WTC11 (cell line): ENCODE measurements at regions not wholly inside any gene's neighbourhood (a gene's known extent, or its start where the extent isn't known, plus 50 kb on each side); places are given as distances from the start of the nearest gene placed in this dataset.
"Not testable (repeated sequence)": the region's sequence is repeated elsewhere in the genome, so short reads cannot be mapped to it uniquely, and the experiment has no call there.

Source experiments
- ATAC-seq: fragments of 200-7000 bp; cut with Tn5 transposase; 2 replicates; pipeline ENCODE4 v1.10.0; 2021; ENCODE audit warnings: mild to moderate bottlenecking, moderate library complexity
- CTCF ChIA-PET: fragments of 300-600 bp; sonication (Branson Sonifier 250); formaldehyde crosslinking; loops from one replicate; lab custom pipeline; 2021; ENCODE audit warnings: antibody characterized with exemption; lab: Charles Lee
- POLR2A ChIA-PET: fragments of 350-600 bp; sonication (Branson Sonifier 250); formaldehyde crosslinking; loops from one replicate; lab custom pipeline; 2021; ENCODE audit warnings: antibody characterized with exemption; lab: Charles Lee
- DNase-seq: peaks from one replicate; pipeline ENCODE4 v3.0.0; 2021; ENCODE audit warnings: low spot score
- H3K27ac Mint-ChIP-seq: 2 replicates; pipeline ENCODE4 v1.8.0; 2021; ENCODE audit warnings: mixed read lengths
- H3K27me3 Mint-ChIP-seq: 2 replicates; pipeline ENCODE4 v1.8.0; 2021; ENCODE audit warnings: low read depth, mild to moderate bottlenecking, moderate library complexity, mixed read lengths
- H3K36me3 Mint-ChIP-seq: 2 replicates; pipeline ENCODE4 v1.8.0; 2021; ENCODE audit warnings: mixed read lengths
- H3K4me1 Mint-ChIP-seq: 2 replicates; pipeline ENCODE4 v1.8.0; 2022; ENCODE audit warnings: mixed read lengths
- H3K4me3 Mint-ChIP-seq: 2 replicates; pipeline ENCODE4 v1.8.0; 2021; ENCODE audit warnings: mild to moderate bottlenecking, moderate library complexity, mixed read lengths
- H3K9me3 Mint-ChIP-seq: 2 replicates; pipeline ENCODE4 v1.8.0; 2021; ENCODE audit warnings: mixed read lengths
- CTCF ChIP-seq: fragments of 200-600 bp; IDR thresholded peaks from 2 replicates; pipeline ENCODE4 v1.8.0; 2022; ENCODE audit warnings: antibody characterized with exemption
- ELF4 ChIP-seq: sonication (generic); formaldehyde crosslinking; IDR thresholded peaks from 2 replicates; pipeline ENCODE4 v1.8.1; 2022; ENCODE audit warnings: low read depth, mild to moderate bottlenecking, moderate library complexity, missing genetic modification reagents
- GRHL2 ChIP-seq: fragments of 250-450 bp; sonication (Bioruptor Pico); IDR thresholded peaks from 2 replicates; pipeline ENCODE4 v1.8.0; 2022; ENCODE audit warnings: mild to moderate bottlenecking, moderate library complexity; ENCODE audit not compliant: insufficient replicate concordance, severe bottlenecking
- KAT7 ChIP-seq: sonication (generic); formaldehyde crosslinking; IDR thresholded peaks from 2 replicates; pipeline ENCODE4 v1.8.1; 2023; ENCODE audit warnings: missing genetic modification reagents, mild to moderate bottlenecking, borderline replicate concordance
- NFATC4 ChIP-seq: fragments of 250-450 bp; sonication (Bioruptor Pico); IDR thresholded peaks from 2 replicates; pipeline ENCODE4 v1.9.0; 2021; ENCODE audit warnings: mild to moderate bottlenecking
- NR2C2 ChIP-seq: sonication (generic); formaldehyde crosslinking; IDR thresholded peaks from 2 replicates; pipeline ENCODE4 v1.8.0; 2022; ENCODE audit warnings: mild to moderate bottlenecking, missing genetic modification reagents
- PRDM15 ChIP-seq: sonication (generic); formaldehyde crosslinking; IDR thresholded peaks from 2 replicates; pipeline ENCODE4 v1.8.0; 2022; ENCODE audit warnings: missing genetic modification reagents
- SMAD4 ChIP-seq: sonication (generic); formaldehyde crosslinking; IDR thresholded peaks from 2 replicates; pipeline ENCODE4 v1.8.0; 2022; ENCODE audit warnings: mild to moderate bottlenecking, missing genetic modification reagents
- TEAD4 ChIP-seq: sonication (generic); formaldehyde crosslinking; IDR thresholded peaks from 2 replicates; pipeline ENCODE4 v1.8.0; 2022; ENCODE audit warnings: mild to moderate bottlenecking, missing genetic modification reagents
- TP53 ChIP-seq: sonication (generic); formaldehyde crosslinking; IDR thresholded peaks from 2 replicates; pipeline ENCODE4 v1.8.1; 2023; ENCODE audit warnings: mild to moderate bottlenecking, missing genetic modification reagents
- ZNF138 ChIP-seq: sonication (generic); formaldehyde crosslinking; conservative IDR thresholded peaks from 2 replicates; pipeline ENCODE4 v1.8.1; 2022; ENCODE audit warnings: mild to moderate bottlenecking, moderate library complexity, missing genetic modification reagents
- ZNF232 ChIP-seq: sonication (generic); formaldehyde crosslinking; IDR thresholded peaks from 2 replicates; pipeline ENCODE4 v1.8.0; 2022; ENCODE audit warnings: mild to moderate bottlenecking, missing genetic modification reagents
- TF ChIP-seq, protein P1 (sequence below): fragments of 250-450 bp; sonication (Bioruptor Pico); conservative IDR thresholded peaks from 2 replicates; pipeline ENCODE4 v1.9.0; 2021; ENCODE audit warnings: mild to moderate bottlenecking
- TF ChIP-seq, protein P2 (sequence below): sonication (generic); formaldehyde crosslinking; conservative IDR thresholded peaks from 2 replicates; pipeline ENCODE4 v1.8.1; 2023; ENCODE audit warnings: mild to moderate bottlenecking, low read depth, missing genetic modification reagents, moderate library complexity
- TF ChIP-seq, protein P3 (sequence below): sonication (generic); formaldehyde crosslinking; IDR thresholded peaks from 2 replicates; pipeline ENCODE4 v1.8.1; 2023; ENCODE audit warnings: mild to moderate bottlenecking, missing genetic modification reagents

DNA sequence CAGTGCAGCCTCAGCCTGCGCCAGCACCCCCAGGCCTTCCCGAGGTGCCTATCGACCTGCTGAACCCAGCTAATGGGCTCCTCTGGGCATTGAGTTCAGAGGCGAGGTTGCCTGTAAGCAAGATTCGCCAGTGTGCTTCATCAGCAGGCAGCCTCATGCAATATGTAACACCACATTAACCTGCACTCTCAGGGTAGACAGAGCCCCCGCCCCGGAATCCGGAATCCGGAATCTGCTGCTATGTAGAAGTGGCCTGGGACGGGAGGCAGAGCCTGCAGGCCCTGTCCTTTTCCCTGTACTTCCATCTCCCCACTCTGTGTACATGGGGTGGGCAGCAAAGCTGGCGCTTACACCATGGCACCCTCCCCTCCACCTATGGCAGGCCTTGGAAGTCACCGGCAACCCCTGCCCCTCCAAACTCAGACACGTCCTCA, 83.9 kb upstream of the RET start (continued):
- TF ChIP-seq KAT7 (CRISPR knock-in tag), result no peak
- TF ChIP-seq TEAD4, result no peak
- TF ChIP-seq, protein P1, sequence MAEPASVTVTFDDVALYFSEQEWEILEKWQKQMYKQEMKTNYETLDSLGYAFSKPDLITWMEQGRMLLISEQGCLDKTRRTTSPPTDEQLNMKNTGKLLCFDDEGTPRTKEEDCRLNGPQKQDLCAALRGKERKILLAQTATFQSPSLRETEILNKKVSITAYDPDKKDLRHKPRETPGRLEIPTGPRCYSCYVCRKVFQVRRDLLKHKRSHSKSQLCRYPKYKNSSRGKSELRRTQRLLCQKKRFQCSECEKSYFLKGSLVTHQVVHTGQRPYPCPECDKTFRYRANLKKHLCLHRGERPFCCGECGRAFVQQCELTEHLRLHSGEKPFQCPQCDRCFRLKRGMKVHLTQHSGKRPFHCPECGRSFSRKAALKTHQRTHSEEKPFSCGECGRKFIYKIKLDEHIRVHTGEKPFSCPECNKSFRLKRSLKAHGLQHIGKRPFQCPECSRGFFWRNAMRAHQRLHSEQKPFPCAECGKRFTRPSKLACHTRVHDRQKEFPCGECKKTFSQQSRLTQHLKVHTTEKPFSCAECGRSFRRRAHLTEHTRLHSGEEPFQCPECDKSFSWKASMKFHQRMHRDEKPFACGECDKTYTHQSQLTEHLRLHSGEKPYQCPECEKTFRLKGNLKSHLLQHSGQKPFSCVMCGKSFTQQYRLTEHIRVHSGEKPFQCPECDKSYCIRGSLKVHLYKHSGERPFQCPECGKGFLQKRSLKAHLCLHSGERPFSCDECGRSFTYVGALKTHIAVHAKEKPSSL (CRISPR knock-in tag), result no peak
- TF ChIP-seq, protein P2, sequence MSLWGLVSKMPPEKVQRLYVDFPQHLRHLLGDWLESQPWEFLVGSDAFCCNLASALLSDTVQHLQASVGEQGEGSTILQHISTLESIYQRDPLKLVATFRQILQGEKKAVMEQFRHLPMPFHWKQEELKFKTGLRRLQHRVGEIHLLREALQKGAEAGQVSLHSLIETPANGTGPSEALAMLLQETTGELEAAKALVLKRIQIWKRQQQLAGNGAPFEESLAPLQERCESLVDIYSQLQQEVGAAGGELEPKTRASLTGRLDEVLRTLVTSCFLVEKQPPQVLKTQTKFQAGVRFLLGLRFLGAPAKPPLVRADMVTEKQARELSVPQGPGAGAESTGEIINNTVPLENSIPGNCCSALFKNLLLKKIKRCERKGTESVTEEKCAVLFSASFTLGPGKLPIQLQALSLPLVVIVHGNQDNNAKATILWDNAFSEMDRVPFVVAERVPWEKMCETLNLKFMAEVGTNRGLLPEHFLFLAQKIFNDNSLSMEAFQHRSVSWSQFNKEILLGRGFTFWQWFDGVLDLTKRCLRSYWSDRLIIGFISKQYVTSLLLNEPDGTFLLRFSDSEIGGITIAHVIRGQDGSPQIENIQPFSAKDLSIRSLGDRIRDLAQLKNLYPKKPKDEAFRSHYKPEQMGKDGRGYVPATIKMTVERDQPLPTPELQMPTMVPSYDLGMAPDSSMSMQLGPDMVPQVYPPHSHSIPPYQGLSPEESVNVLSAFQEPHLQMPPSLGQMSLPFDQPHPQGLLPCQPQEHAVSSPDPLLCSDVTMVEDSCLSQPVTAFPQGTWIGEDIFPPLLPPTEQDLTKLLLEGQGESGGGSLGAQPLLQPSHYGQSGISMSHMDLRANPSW (CRISPR knock-in tag), result no peak
- no peak for TF ChIP-seq ZNF232
- TF ChIP-seq ELF4, result no peak
- TF ChIP-seq NFATC4 (CRISPR knock-in tag), result no peak
- TF ChIP-seq CTCF, result no peak
- no peak for TF ChIP-seq ZNF138 (CRISPR knock-in tag)
- TF ChIP-seq, protein P3, sequence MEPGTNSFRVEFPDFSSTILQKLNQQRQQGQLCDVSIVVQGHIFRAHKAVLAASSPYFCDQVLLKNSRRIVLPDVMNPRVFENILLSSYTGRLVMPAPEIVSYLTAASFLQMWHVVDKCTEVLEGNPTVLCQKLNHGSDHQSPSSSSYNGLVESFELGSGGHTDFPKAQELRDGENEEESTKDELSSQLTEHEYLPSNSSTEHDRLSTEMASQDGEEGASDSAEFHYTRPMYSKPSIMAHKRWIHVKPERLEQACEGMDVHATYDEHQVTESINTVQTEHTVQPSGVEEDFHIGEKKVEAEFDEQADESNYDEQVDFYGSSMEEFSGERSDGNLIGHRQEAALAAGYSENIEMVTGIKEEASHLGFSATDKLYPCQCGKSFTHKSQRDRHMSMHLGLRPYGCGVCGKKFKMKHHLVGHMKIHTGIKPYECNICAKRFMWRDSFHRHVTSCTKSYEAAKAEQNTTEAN (CRISPR knock-in tag), result no peak
- TF ChIP-seq SMAD4 (CRISPR knock-in tag), result no peak

DNA sequence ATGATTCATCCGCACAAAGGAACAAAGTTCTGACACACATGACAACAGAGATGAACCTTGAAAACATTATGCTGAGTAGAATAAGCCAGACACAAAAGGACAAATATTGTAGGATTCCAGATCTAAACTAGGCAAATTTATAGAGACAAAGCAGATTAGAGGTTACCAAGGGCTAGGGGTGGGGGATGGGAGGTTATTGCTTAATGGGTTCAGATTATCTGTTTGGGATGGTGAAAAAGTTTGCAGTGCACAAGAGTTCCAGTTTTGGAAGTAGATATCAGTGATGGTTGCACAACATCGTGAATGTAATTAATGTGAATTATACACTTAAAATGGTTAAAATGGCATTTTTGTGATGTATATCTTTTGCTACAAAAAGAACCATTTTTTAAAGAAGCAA, 82.0 kb upstream of the RET start:
- H3K9me3 Mint-ChIP-seq, H3K36me3 Mint-ChIP-seq, H3K27me3 Mint-ChIP-seq, H3K27ac Mint-ChIP-seq, DNase-seq, POLR2A ChIA-PET, CTCF ChIA-PET, ATAC-seq, H3K4me1 Mint-ChIP-seq, H3K4me3 Mint-ChIP-seq: not testable (repeated sequence)

GRCh38 chr10:42995537-42995936, 81.3 kb upstream of the RET start:
- no peaks in the 10 kb centered on the region for H3K36me3 Mint-ChIP-seq
- TF ChIP-seq GRHL2 (no peak), TP53 (CRISPR knock-in tag) (no peak), PRDM15 (CRISPR knock-in tag) (no peak), NR2C2 (no peak)
- no peaks in the 10 kb centered on the region for H3K9me3 Mint-ChIP-seq
- ChIA-PET CTCF (no interaction called here), POLR2A (no interaction called here)
- ATAC-seq (no peak; the same call in 1 of the 2 replicates), DNase-seq (peak; percentile 8)
- H3K27me3 Mint-ChIP-seq, result no peaks in the 10 kb centered on the region
- no peak overlapping the region for H3K27ac Mint-ChIP-seq
- H3K4me3 Mint-ChIP-seq, result no peak overlapping the region
- H3K4me1 Mint-ChIP-seq, result peaks cover 6% of the 10 kb centered on the region
